Activated gamma-delta T cell (primary cell): ENCODE measurements at regions not wholly inside any gene's neighbourhood (a gene's known extent, or its start where the extent isn't known, plus 50 kb on each side); places are given as distances from the start of the nearest gene placed in this dataset.
"Not testable (repeated sequence)": the region's sequence is repeated elsewhere in the genome, so short reads cannot be mapped to it uniquely, and the experiment has no call there.

ENCODE experiments used
- DNase-seq: peaks from one replicate; lab custom pipeline; 2025; lab: John Stamatoyannopoulos, UW

- no peak for DNase-seq
Measured at GRCh38 chr7:55303220-55303619, 61.9 kb upstream of the LANCL2 start.

GRCh38 chr7:55304018-55304762, 60.9 kb upstream of the LANCL2 start:
- DNase-seq = no peak

GRCh38 chr7:55305135-55305534, 60.0 kb upstream of the LANCL2 start:
- no peak for DNase-seq

- no peak for DNase-seq
Measured at GRCh38 chr7:55306331-55306730, 58.8 kb upstream of the LANCL2 start.

- no peak for DNase-seq
Measured at GRCh38 chr7:55307123-55307916, 57.8 kb upstream of the LANCL2 start.

GRCh38 chr7:55308186-55308929, 56.8 kb upstream of the LANCL2 start:
- DNase-seq = no peak

- peak; percentile 16 for DNase-seq
Measured at GRCh38 chr7:55309040-55309991, 55.8 kb upstream of the LANCL2 start.

GRCh38 chr7:55310287-55311025, 54.7 kb upstream of the LANCL2 start:
- DNase-seq = no peak

- DNase-seq = not testable (repeated sequence)
Measured at GRCh38 chr7:55311892-55312291, 53.2 kb upstream of the LANCL2 start.

GRCh38 chr7:55313671-55314070, 51.5 kb upstream of the LANCL2 start:
- DNase-seq = not testable (repeated sequence)

- DNase-seq = no peak
Measured at GRCh38 chr7:55314967-55315366, 50.2 kb upstream of the LANCL2 start.
